Activated naive CD4-positive, alpha-beta T cell treated with anti-CD3 and anti-CD28 coated beads for 36 hours (primary cell): ENCODE measurements at regions not wholly inside any gene's neighbourhood (a gene's known extent, or its start where the extent isn't known, plus 50 kb on each side); places are given as distances from the start of the nearest gene placed in this dataset.
"Not testable (repeated sequence)": the region's sequence is repeated elsewhere in the genome, so short reads cannot be mapped to it uniquely, and the experiment has no call there.

Experiments
- CTCF ChIA-PET: fragments of 350-600 bp; sonication (Branson Sonifier 250); formaldehyde crosslinking; loops from one replicate; lab custom pipeline; 2021; ENCODE audit warnings: antibody characterized with exemption; lab: Charles Lee
- DNase-seq: peaks from one replicate; pipeline ENCODE4 v3.0.0-alpha.2; 2020
- H3K27ac Mint-ChIP-seq: one replicate; pipeline ENCODE4 v1.8.0; 2021; ENCODE audit warnings: mild to moderate bottlenecking, mixed read lengths
- H3K27me3 Mint-ChIP-seq: one replicate; pipeline ENCODE4 v1.8.0; 2021; ENCODE audit warnings: low read depth, mixed read lengths
- H3K36me3 Mint-ChIP-seq: one replicate; pipeline ENCODE4 v1.8.0; 2021; ENCODE audit warnings: low read depth, mixed read lengths
- H3K4me1 Mint-ChIP-seq: one replicate; pipeline ENCODE4 v1.8.0; 2021; ENCODE audit warnings: low read depth, mixed read lengths
- H3K4me3 Mint-ChIP-seq: one replicate; pipeline ENCODE4 v1.8.0; 2021; ENCODE audit warnings: mild to moderate bottlenecking, moderate library complexity, mixed read lengths
- H3K9me3 Mint-ChIP-seq: one replicate; pipeline ENCODE4 v1.8.0; 2021; ENCODE audit warnings: mixed read lengths
- intact Hi-C: fragments of 100-400 bp; cut with micrococcal nuclease; formaldehyde crosslinking; loops from one replicate; pipeline ENCODE4 v1.15.1; 2023

- DNase-seq, result no peak
- intact Hi-C loops, result no loop called here
- H3K4me1 Mint-ChIP-seq, result peaks cover 65% of the 10 kb centered on the region
- peaks cover 5% of the 10 kb centered on the region for H3K9me3 Mint-ChIP-seq
- H3K4me3 Mint-ChIP-seq, result no peak overlapping the region
- no peak overlapping the region for H3K27ac Mint-ChIP-seq
- CTCF ChIA-PET, result interaction anchor here (0.6 to 1.7 kb wide), 3 partner anchors 21 to 152 kb away, joined by 3 to 6 read pairs (median 3); no protein-coding TSS in a partner anchor
- no peaks in the 10 kb centered on the region for H3K27me3 Mint-ChIP-seq
- H3K36me3 Mint-ChIP-seq, result peaks cover 2% of the 10 kb centered on the region
These were observed 53.4 kb upstream of the IL6ST start for GRCh38 chr5:56048124-56048523.

- intact Hi-C loops, result no loop called here
These were observed 52.7 kb upstream of the IL6ST start for GRCh38 chr5:56047448-56047847.

GRCh38 chr5:56045469-56045868, 50.7 kb upstream of the IL6ST start:
- Mint-ChIP-seq H3K4me3 (no peak overlapping the region), H3K4me1 (peaks cover 47% of the 10 kb centered on the region), H3K36me3 (no peaks in the 10 kb centered on the region), H3K9me3 (no peaks in the 10 kb centered on the region), H3K27ac (no peak overlapping the region), H3K27me3 (no peaks in the 10 kb centered on the region)
- intact Hi-C loops, result loop anchor here (1.0 to 2.0 kb wide), 2 partner anchors 13 to 19 kb away; no protein-coding TSS in a partner anchor
- DNase-seq, result no peak
- CTCF ChIA-PET, result interaction anchor here (0.6 to 1.2 kb wide), 4 partner anchors 10 to 190 kb away, joined by 3 to 5 read pairs (median 4); no protein-coding TSS in a partner anchor

More at GRCh38 chr5:56047448-56047847, 52.7 kb upstream of the IL6ST start:
- Mint-ChIP-seq H3K36me3 (no peaks in the 10 kb centered on the region), H3K4me1 (peaks cover 59% of the 10 kb centered on the region), H3K27me3 (no peaks in the 10 kb centered on the region), H3K27ac (no peak overlapping the region), H3K4me3 (no peak overlapping the region), H3K9me3 (no peaks in the 10 kb centered on the region)
- no peak for DNase-seq
- CTCF ChIA-PET, result no interaction called here

GRCh38 chr5:56044746-56045428, 50.1 kb upstream of the IL6ST start:
- intact Hi-C loops, result loop anchor here (1.0 to 2.0 kb wide), 2 partner anchors 13 to 18 kb away; no protein-coding TSS in a partner anchor
- H3K27me3 Mint-ChIP-seq, H3K27ac Mint-ChIP-seq, H3K9me3 Mint-ChIP-seq, H3K4me3 Mint-ChIP-seq, DNase-seq, H3K36me3 Mint-ChIP-seq: not testable (repeated sequence)
- CTCF ChIA-PET, result interaction anchor here (0.6 to 1.3 kb wide), 3 partner anchors 26 to 155 kb away, joined by 3 to 5 read pairs (median 3); no protein-coding TSS in a partner anchor
- H3K4me1 Mint-ChIP-seq, result peaks cover 42% of the 10 kb centered on the region
